ENCODE measurements at regions not wholly inside any gene's neighbourhood (a gene's known extent, or its start where the extent isn't known, plus 50 kb on each side); places are given as distances from the start of the nearest gene placed in this dataset.

- TF ChIP-seq, protein P1, sequence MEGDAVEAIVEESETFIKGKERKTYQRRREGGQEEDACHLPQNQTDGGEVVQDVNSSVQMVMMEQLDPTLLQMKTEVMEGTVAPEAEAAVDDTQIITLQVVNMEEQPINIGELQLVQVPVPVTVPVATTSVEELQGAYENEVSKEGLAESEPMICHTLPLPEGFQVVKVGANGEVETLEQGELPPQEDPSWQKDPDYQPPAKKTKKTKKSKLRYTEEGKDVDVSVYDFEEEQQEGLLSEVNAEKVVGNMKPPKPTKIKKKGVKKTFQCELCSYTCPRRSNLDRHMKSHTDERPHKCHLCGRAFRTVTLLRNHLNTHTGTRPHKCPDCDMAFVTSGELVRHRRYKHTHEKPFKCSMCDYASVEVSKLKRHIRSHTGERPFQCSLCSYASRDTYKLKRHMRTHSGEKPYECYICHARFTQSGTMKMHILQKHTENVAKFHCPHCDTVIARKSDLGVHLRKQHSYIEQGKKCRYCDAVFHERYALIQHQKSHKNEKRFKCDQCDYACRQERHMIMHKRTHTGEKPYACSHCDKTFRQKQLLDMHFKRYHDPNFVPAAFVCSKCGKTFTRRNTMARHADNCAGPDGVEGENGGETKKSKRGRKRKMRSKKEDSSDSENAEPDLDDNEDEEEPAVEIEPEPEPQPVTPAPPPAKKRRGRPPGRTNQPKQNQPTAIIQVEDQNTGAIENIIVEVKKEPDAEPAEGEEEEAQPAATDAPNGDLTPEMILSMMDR (conservative IDR thresholded peaks at IDR 0.05): no peak
- H3K27ac ChIP-seq: no peak overlapping the region
Observed at GRCh38 chr20:61023612-61024011, 228.4 kb upstream of the CDH4 start.

DNA sequence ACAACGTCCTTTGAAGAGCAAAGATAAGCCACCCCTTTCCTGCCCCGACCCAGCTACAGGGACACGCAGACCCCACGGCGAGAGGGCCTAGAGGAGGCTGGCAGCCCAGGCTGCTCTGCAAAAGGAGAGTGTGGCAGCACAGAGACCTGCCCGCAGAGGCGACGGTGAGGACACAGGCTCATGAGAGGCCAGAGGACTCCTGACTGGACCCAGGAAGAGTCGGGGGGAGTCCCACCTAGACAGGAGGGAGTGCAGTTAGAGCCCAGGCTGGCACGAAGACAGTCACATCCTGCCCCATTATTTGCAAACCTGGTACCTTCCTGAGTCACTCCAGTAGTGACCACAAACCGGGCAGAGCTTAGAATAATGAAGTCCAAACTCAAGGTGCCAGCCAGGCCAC is 227.7 kb upstream of the CDH4 start:
- H3K27ac ChIP-seq: no peak overlapping the region
- TF ChIP-seq, protein P1 (conservative IDR thresholded peaks at IDR 0.05): no peak

- TF ChIP-seq, protein P1 (conservative IDR thresholded peaks at IDR 0.05): no peak
- no peak overlapping the region for H3K27ac ChIP-seq
Observed at GRCh38 chr20:61025536-61025935, 226.5 kb upstream of the CDH4 start.

GRCh38 chr20:61026173-61026572 is 225.9 kb upstream of the CDH4 start:
- TF ChIP-seq, protein P1 (conservative IDR thresholded peaks at IDR 0.05): no peak
- no peak overlapping the region for H3K27ac ChIP-seq

DNA sequence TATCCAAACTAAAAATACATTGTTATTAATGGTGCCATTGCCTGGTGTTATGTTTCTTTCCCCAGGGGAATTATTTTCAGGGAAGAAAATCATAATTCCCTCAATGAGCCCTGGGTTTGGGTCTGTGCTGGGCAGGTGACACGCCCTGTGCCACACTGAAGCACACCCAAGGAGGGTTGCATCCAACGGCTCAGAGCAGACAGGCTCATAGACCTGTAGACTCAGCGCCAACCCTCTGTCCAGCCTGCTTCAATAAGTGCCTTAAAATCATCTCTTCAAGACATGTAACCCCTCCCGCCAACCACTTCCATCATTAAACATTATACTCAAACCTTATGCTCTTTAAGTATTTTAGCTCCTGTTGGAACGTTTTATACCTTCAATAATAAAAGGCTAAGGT is 225.3 kb upstream of the CDH4 start:
- H3K27ac ChIP-seq: no peak overlapping the region
- TF ChIP-seq, protein P1 (conservative IDR thresholded peaks at IDR 0.05): no peak

DNA sequence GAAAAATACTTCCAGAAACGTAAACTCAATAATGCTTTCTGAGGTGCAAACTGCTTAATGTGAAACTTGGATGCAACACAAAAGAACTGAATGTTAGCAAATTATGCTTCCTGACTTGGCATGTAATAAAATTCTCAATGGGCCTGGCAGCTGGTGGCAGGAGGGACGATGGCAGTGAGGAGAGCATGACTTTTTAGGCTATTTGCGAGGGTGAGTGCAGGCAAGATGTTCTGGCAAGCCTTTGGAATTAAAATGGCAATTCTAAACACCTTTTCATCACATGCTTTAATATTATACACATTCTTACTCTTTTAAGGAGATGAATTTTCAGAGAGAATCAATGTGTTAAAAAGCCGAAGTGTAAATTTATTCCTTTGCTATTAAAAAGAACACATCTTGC is 224.8 kb upstream of the CDH4 start:
- no peak overlapping the region for H3K27ac ChIP-seq
- TF ChIP-seq, protein P1 (conservative IDR thresholded peaks at IDR 0.05): no peak

- TF ChIP-seq, protein P1 (conservative IDR thresholded peaks at IDR 0.05): no peak
Observed at GRCh38 chr20:61030130-61030529, 221.9 kb upstream of the CDH4 start.

More at GRCh38 chr20:61030130-61030529, 221.9 kb upstream of the CDH4 start:
- H3K27ac ChIP-seq: no peak overlapping the region
